RKO (cell line): ENCODE measurements at regions not wholly inside any gene's neighbourhood (a gene's known extent, or its start where the extent isn't known, plus 50 kb on each side); places are given as distances from the start of the nearest gene placed in this dataset.
"Not testable (repeated sequence)": the region's sequence is repeated elsewhere in the genome, so short reads cannot be mapped to it uniquely, and the experiment has no call there.

Experiments used
- DNase-seq: peaks from one replicate; pipeline ENCODE4 v3.0.0-alpha.2; 2016; ENCODE audit warnings: low spot score

- no peak for DNase-seq
Measured at GRCh38 chr1:187894349-187894748, 1065.6 kb downstream of the PLA2G4A start.

DNA sequence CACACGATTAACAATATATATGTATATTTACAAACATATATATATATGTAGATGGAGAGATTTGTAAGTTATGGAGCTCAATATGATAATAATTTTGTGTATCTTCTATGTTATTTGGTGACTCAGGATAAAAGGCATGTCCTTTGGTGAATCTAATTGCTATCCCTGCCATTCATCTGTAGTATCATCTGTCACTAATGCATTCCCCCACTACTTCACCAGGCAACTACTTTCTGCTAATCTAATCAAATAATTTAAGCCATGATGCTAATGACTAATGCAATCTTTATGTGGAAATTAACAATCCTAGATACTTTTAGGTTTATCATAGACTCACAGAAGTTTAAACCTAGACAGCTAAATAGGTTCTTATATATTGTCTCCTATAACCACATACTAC is 1074.5 kb downstream of the PLA2G4A start:
- no peak for DNase-seq

- DNase-seq = no peak
Measured at GRCh38 chr1:187909382-187909781, 1080.6 kb downstream of the PLA2G4A start.

DNA sequence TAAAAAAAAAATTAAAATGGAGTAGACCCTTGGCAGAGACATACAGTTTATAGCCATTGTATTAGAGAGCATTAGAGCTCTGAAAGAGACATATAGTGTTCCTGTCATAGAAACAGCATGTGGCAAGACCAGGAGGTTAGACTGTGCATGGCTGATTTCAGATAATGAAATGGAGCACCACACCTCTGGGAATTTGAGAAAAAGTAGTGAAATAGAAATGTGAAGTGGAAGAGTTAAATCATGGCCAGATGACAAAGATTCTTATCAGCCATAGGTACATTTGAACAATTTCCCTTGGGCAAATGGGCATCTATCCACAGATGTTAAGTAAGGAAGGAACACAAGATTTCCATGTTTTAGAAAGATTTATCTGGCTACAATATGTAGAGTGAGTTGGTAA is 1083.1 kb downstream of the PLA2G4A start:
- DNase-seq = no peak

DNA sequence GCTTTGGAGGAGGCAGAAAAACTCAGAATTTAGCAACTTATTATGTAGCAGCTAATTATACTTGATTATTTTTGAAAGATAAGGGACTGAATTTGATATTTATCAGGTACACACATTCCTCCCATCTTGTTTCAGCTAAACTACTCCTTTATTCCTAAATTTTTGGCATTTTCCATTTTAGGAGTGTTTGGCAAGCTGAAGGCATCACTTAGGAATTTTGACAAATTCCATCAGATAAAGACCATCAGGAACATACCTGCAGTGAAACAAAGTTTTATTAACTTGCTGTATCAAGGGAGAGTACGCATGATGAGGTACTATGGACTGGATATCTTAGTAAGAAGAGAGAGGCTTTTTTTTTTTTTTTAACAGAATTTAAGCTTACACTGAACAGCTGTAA is 1092.2 kb downstream of the PLA2G4A start:
- DNase-seq = no peak

- DNase-seq = no peak
Measured at GRCh38 chr1:187921426-187921825, 1092.7 kb downstream of the PLA2G4A start.

GRCh38 chr1:187922255-187922654 is 1093.5 kb downstream of the PLA2G4A start:
- no peak for DNase-seq

GRCh38 chr1:187924252-187924651 is 1095.5 kb downstream of the PLA2G4A start:
- no peak for DNase-seq

- peak; percentile 68 for DNase-seq
Measured at GRCh38 chr1:187928288-187928687, 1099.5 kb downstream of the PLA2G4A start.

DNA sequence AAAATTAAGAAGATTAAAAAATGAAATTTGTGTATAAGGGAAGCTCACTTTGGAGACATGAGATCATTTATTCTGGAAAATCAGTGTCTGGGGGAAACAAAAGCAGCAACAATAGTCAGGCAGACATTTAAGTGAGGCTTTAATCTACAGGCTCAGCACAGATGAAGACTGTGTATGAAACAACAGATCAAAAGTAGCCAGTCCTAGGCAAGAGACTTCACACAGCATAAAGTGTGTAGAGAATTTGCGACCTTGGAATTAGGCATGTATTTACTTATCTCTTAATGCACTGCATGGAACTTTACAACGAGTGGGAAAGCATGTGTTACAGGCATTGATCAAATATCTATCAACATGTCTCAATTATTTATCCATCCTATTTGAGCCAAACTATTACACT is 1099.9 kb downstream of the PLA2G4A start:
- no peak for DNase-seq

DNA sequence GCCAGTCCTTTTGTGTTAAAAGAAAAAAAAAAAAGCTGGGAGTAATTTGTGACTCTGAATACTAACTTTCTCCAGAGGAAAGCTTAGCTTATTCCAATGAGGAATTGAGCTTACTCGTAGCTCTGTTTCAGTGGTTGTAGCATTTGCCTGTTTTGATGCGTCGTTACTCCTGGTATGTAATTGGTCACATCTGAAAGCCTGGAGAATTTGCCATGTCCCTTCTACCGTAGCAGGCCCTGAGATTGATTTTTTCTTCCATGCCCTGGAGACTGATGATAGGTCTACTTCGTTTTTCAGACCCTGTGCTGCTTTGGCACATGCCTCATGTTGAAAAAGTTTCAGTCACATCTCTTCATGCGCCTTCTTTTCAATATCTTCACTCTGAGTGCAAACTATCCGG is 1103.0 kb downstream of the PLA2G4A start:
- no peak for DNase-seq

GRCh38 chr1:187933562-187934419 is 1105.0 kb downstream of the PLA2G4A start:
- no peak for DNase-seq

DNA sequence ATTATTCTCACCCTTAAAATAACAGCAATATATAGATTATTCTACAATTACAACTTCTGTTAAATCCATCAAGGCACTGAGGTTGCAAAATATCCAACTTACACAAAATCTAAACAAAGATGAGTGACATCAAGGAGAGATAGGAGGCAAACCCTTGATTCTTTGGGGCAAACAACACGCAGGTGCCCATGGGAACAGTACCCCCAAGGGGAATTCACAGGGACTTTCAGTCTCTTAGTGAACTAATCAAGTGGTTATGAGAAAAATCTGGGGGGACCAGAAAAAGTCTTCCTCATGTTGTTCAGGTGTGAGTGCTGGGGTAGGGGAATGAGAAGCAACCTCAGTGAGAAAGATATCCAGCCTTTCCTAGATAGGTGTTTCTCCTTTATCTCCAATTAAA is 1107.9 kb downstream of the PLA2G4A start:
- no peak for DNase-seq

GRCh38 chr1:187938092-187938491 is 1109.3 kb downstream of the PLA2G4A start:
- no peak for DNase-seq

- no peak for DNase-seq
Measured at GRCh38 chr1:187942986-187943385, 1114.2 kb downstream of the PLA2G4A start.

DNA sequence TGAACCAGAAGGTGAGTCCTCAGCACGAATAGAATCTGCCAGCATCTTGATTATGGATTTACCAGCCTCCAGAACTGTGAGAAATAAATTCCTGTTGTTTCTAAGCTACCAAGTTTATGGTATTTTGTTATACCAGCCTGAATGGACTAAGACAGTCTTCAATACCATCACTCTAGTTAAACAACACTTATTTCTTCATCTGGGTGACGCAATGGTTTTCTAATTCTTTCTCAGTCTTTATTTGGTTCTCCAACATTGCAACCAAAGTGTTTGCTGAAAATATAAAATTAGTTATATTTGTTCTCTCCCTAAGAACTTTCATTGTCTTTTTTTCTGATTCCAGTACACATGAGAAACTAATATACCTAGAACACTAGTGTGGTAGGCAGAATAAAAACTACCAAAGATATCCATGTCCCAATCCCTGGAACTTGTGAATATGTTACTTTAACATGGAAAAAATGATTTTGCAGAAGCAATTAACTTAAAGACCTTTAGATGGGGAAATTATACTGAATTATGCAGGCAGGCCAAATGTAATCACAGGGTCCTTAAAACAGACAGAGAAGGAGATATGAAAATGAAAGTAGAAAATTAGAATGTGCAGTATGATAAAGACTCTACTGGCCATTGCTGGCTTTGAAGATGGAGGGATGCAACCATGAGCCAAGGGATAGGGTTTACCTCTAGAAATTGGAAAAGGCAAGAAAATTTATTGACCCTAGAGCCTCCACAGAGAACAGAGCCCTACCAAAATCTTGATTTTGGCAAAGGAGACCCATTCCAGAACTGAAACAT is 1115.1 kb downstream of the PLA2G4A start:
- DNase-seq = no peak

DNA sequence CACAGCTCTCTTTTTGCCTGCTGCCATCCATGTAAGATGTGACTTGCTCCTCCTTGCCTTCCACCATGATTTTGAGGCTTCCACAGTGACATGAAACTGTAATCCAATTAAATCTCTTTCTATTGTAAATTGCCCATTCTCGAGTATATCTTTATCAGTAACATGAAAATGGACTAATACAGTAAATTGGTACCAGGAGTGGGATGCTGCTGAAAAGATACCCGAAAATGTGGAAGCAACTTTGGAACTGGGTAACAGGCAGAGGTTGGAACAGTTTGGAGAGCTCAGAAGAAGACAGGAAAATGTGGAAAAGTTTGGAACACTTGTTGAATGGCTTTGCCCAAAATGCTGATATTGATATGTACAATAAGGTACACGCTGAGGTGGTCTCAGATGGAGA is 1117.9 kb downstream of the PLA2G4A start:
- not testable (repeated sequence) for DNase-seq

GRCh38 chr1:187947359-187947758 is 1118.6 kb downstream of the PLA2G4A start:
- no peak for DNase-seq

DNA sequence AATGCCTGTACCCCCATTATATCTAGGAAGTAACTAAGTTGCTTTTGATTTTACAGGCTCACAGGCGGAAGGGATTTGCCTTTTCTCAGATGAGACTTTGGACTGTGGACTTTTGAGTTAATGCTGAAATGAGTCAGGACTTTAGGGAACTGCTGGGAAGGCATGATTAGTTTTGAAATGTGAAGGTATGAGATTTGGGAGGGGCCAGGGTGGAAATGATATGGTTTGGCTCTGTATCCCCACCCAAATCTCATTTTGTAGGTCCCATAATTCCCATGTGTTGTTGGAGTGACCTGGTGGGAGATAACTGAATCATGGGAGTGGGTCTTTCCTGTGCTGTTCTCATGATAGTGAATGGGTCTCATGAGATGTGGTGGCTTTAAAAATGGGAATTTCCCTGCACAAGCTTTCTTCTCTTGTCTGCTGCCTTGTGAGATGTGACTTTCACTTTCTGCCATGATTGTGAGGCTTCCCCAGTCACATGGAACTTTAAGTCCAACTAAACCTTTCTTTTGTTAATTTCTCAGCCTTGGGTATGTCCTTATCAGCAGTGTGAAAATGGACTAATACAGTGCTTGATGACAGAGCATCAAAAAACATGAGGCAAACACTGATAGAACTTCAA is 1119.5 kb downstream of the PLA2G4A start:
- DNase-seq = no peak

DNA sequence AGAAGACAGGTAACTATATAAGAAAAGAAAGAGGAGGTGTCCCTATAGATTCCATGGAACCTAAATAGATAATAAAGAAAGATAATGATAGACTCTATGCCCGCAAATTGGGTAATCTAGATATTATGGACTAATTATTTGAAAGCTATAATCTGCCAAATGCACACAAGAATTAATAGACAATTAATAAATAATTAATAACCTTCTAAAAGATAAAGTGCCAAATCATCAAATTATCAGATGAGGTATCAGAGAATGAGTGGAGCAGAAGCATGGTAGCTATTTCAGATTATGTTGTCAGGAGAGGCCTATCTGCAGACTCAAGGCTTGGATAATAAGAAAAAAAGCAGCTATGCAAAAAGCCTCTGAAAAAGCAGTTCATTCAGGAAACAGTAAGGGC is 1120.8 kb downstream of the PLA2G4A start:
- no peak for DNase-seq

DNA sequence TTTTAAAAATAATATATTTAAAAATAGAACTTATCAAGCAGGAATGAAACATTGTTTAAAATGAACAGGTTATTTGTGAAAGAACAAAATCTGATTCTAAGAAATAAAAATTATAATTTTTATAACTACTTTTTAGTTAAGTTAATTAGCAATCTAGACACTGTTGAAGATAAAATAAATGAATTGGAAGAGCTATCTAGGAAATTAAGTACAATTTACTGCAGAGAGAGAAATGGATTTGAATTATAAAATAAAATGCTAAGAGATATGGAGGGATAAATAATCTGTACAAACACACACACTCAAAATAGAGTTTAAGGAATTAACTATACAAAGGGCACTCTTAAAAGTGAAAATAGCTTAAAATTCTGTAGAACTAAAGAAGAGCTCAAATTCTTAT is 1123.1 kb downstream of the PLA2G4A start:
- DNase-seq = no peak

DNA sequence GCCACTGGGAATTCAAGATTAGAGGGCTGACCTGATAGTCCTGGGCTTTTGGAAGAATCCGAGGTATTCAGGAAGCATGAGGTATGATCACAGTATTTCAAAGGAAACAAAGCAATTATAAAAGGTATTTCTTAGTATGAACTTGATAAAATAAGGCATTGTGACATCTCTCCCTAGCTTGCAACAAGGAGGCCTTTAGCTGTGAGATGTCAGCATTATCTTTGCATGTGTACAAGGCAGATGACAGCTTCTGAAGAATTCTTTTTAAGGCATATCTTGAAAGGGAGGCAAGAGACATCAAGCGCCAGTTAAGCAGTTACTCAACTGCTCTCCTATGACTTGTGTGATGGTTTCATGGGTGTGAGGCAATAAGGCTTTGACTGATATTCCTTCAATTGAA is 1123.7 kb downstream of the PLA2G4A start:
- DNase-seq = no peak

GRCh38 chr1:187956975-187957374 is 1128.2 kb downstream of the PLA2G4A start:
- no peak for DNase-seq
